PC-3 (cell line): ENCODE measurements at regions not wholly inside any gene's neighbourhood (a gene's known extent, or its start where the extent isn't known, plus 50 kb on each side); places are given as distances from the start of the nearest gene placed in this dataset.

Experiments
- ATAC-seq: fragments of 200-7000 bp; cut with Tn5 transposase; 2 replicates; pipeline ENCODE4 v1.9.1; 2020; ENCODE audit warnings: mild to moderate bottlenecking, moderate library complexity
- BruUV-seq: library from RNA; stranded (reverse); fragments of 400-500 nt; replicated peaks from 2 replicates; lab custom pipeline; 2021; lab: Mats Ljungman, UMichigan
- CTCF ChIA-PET: fragments of 300-600 bp; sonication (Branson Sonifier 250); formaldehyde crosslinking; loops from one replicate; lab custom pipeline; 2022; ENCODE audit warnings: antibody characterized with exemption; lab: Charles Lee
- POLR2A ChIA-PET: fragments of 300-600 bp; sonication (Branson Sonifier 250); formaldehyde crosslinking; loops from one replicate; lab custom pipeline; 2022; ENCODE audit warnings: antibody characterized with exemption; ENCODE audit not compliant: unreplicated experiment; lab: Charles Lee
- DNase-seq: peaks from one replicate; pipeline ENCODE4 v3.0.0-alpha.2; 2015
- H2AFZ ChIP-seq: fragments of 300-600 bp; sonication (generic); 2 replicates; pipeline ENCODE4 v1.6.0; 2016; ENCODE audit warnings: antibody characterized with exemption, low read length
- H3F3A ChIP-seq: fragments of 300-600 bp; sonication (generic); one replicate; pipeline ENCODE4 v1.6.0; 2017; ENCODE audit warnings: antibody characterized with exemption, low read length, control low read depth, mild to moderate bottlenecking; ENCODE audit not compliant: unreplicated experiment
- H3K27ac ChIP-seq: fragments of 300-600 bp; sonication (generic); 2 replicates; pipeline ENCODE4 v1.5.1; 2016; ENCODE audit warnings: mild to moderate bottlenecking, low read length
- H3K27me3 ChIP-seq: fragments of 300-600 bp; sonication (generic); 2 replicates; pipeline ENCODE4 v1.6.1; 2016; ENCODE audit warnings: low read length, mixed read lengths
- H3K36me3 ChIP-seq: fragments of 300-600 bp; sonication (generic); 2 replicates; pipeline ENCODE4 v1.6.1; 2016; ENCODE audit warnings: low read depth, mixed run types, low read length, mixed read lengths
- H3K4me1 ChIP-seq: fragments of 300-600 bp; sonication (generic); 2 replicates; pipeline ENCODE4 v1.5.1; 2016; ENCODE audit warnings: low read length; ENCODE audit not compliant: insufficient read depth
- H3K4me2 ChIP-seq: fragments of 300-600 bp; sonication (generic); 2 replicates; pipeline ENCODE4 v1.6.0; 2016; ENCODE audit warnings: low read length
- H3K4me3 ChIP-seq: fragments of 300-600 bp; sonication (generic); 2 replicates; pipeline ENCODE4 v1.5.1; 2016; ENCODE audit warnings: mild to moderate bottlenecking, low read length, mixed read lengths
- H3K79me2 ChIP-seq: fragments of 300-600 bp; sonication (generic); 2 replicates; pipeline ENCODE4 v1.6.1; 2017; ENCODE audit warnings: low read length, mixed read lengths
- H3K9ac ChIP-seq: fragments of 300-600 bp; sonication (generic); 2 replicates; pipeline ENCODE4 v1.6.0; 2016; ENCODE audit warnings: mild to moderate bottlenecking, low read length
- H3K9me2 ChIP-seq: fragments of 300-600 bp; sonication (generic); replicated peaks from 2 replicates; pipeline ENCODE4 v1.6.1; 2016; ENCODE audit warnings: mixed run types, low read length, mixed read lengths
- H3K9me3 ChIP-seq: fragments of 300-600 bp; sonication (generic); 2 replicates; pipeline ENCODE4 v1.6.1; 2016; ENCODE audit warnings: low read length, mixed read lengths
- H4K20me1 ChIP-seq: fragments of 300-600 bp; sonication (generic); 2 replicates; pipeline ENCODE4 v1.6.1; 2016; ENCODE audit warnings: low read length, mixed read lengths
- EZH2 ChIP-seq: fragments of 300-600 bp; sonication (generic); IDR thresholded peaks from one replicate; pipeline ENCODE4 v1.6.1; 2017; ENCODE audit warnings: antibody characterized with exemption, mild to moderate bottlenecking, low read length; ENCODE audit not compliant: unreplicated experiment
- EZH2phosphoT487 ChIP-seq: fragments of 300-600 bp; sonication (generic); IDR thresholded peaks from 2 replicates; pipeline ENCODE4 v1.6.1; 2018; ENCODE audit warnings: mild to moderate bottlenecking, antibody characterized with exemption, low read length, borderline replicate concordance
- intact Hi-C: fragments of 100-400 bp; cut with micrococcal nuclease; formaldehyde crosslinking; loops from 2 replicates; pipeline ENCODE4 v1.9.0; 2023
- TF ChIP-seq, protein P1 (sequence below): fragments of 300-600 bp; sonication (generic); conservative IDR thresholded peaks from 2 replicates; pipeline ENCODE4 v1.5.1; 2017; ENCODE audit warnings: antibody characterized with exemption, low read depth, mild to moderate bottlenecking, low read length

DNA sequence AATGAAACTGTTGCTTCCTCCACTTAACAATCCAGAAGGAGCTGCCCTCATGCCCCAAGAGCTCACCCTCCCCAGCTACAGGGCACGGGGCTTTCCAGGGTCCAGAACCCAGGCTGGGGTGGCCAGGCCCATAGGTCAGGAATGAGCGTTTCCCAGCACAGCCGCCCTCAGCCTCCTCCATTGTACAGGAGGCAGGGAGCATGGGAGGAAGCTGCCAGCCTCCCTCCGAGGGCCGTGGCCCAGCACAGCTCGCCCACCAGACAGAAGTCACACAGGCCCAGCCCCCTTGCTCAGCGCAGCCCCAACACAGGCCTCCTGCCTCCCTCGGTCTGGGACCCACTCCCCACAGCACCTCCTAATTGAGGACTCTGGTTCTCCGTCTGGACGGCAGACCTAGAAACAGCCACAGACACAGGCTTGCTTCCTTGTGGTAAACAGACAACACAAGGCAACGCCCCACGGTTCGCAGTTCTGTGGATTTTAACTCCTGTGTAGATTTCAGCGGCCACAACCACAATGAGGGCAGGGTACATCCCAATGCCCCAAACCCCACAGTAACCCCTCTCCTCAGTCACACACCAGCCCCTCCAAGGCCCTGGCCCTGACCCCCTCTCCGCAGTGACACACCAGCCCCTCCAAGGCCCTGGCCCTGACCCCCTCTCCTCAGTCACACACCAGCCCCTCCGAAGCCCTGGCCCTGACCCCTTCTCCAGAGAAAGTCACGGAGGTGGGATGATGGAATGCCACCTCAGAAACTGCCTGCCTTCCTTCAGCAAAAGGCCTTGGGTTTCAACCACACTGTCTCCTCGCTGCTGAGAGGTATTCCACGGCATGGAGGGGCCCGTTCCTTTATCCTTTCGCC lies 173.5 kb downstream of the DLL1 start:
- Histone ChIP-seq H3K36me3 (no peaks in the 10 kb centered on the region), H3F3A (no peaks in the 10 kb centered on the region), H3K79me2 (no peaks in the 10 kb centered on the region), H3K4me3 (no peak overlapping the region), H3K9me3 (peaks cover 4% of the 10 kb centered on the region; the same call in 1 of the 2 replicates), H3K27me3 (no peaks in the 10 kb centered on the region), H2AFZ (no peak overlapping the region), H3K4me1 (no peaks in the 10 kb centered on the region), H3K9ac (no peak overlapping the region), H3K4me2 (no peak overlapping the region), H4K20me1 (no peaks in the 10 kb centered on the region), H3K27ac (no peak overlapping the region), H3K9me2 (no peaks in the 10 kb centered on the region)
- POLR2A ChIA-PET = no interaction called here
- no peak for TF ChIP-seq EZH2phosphoT487
- TF ChIP-seq EZH2 = no peak
- TF ChIP-seq, protein P1, sequence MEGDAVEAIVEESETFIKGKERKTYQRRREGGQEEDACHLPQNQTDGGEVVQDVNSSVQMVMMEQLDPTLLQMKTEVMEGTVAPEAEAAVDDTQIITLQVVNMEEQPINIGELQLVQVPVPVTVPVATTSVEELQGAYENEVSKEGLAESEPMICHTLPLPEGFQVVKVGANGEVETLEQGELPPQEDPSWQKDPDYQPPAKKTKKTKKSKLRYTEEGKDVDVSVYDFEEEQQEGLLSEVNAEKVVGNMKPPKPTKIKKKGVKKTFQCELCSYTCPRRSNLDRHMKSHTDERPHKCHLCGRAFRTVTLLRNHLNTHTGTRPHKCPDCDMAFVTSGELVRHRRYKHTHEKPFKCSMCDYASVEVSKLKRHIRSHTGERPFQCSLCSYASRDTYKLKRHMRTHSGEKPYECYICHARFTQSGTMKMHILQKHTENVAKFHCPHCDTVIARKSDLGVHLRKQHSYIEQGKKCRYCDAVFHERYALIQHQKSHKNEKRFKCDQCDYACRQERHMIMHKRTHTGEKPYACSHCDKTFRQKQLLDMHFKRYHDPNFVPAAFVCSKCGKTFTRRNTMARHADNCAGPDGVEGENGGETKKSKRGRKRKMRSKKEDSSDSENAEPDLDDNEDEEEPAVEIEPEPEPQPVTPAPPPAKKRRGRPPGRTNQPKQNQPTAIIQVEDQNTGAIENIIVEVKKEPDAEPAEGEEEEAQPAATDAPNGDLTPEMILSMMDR = no peak
- BruUV-seq = no TSS peak
- intact Hi-C loops = no loop called here
- no peak for ATAC-seq
- DNase-seq = no peak
- CTCF ChIA-PET = no interaction called here

DNA sequence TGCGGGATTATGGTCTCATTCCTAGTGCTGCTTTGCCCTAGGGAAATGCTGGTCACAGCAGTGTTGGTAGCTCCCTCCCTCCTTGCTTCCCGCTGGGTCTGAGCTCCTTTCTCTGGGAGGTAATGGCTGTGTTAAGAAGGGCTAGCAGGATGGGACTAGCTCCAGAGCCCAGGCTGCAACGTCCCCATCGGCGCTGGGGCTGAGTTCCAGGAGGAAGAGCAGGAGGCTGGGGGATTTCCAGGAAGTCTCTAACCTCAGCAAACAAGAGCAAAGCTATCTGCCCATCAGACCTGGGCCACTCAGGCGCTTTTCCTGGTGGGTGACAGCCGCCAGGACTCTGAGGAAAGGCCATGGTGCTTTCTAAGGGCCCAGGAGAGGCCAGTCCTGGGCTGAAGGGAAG lies 174.2 kb downstream of the DLL1 start:
- H3K79me2 ChIP-seq = no peaks in the 10 kb centered on the region
- H2AFZ ChIP-seq = no peak overlapping the region
- BruUV-seq = no TSS peak
- no peaks in the 10 kb centered on the region for H4K20me1 ChIP-seq
- ATAC-seq (no peak), DNase-seq (no peak)
- no peaks in the 10 kb centered on the region for H3K27me3 ChIP-seq
- no peak overlapping the region for H3K4me3 ChIP-seq
- H3K27ac ChIP-seq = no peak overlapping the region
- H3K4me1 ChIP-seq = no peaks in the 10 kb centered on the region
- ChIA-PET CTCF (no interaction called here), POLR2A (no interaction called here)
- peaks cover 4% of the 10 kb centered on the region; the same call in 1 of the 2 replicates for H3K9me3 ChIP-seq
- no peaks in the 10 kb centered on the region for H3F3A ChIP-seq
- H3K36me3 ChIP-seq = no peaks in the 10 kb centered on the region
- no peak for TF ChIP-seq EZH2phosphoT487
- no peak for TF ChIP-seq EZH2
- TF ChIP-seq, protein P1 = no peak
- no peaks in the 10 kb centered on the region for H3K9me2 ChIP-seq
- intact Hi-C loops = no loop called here
- no peak overlapping the region for H3K9ac ChIP-seq
- H3K4me2 ChIP-seq = no peak overlapping the region
